Hepatocyte (in vitro differentiated cells): ENCODE measurements at regions not wholly inside any gene's neighbourhood (a gene's known extent, or its start where the extent isn't known, plus 50 kb on each side); places are given as distances from the start of the nearest gene placed in this dataset.

Experiments used
- EZH2 ChIP-seq: fragments of 200-600 bp; sonication (generic); IDR thresholded peaks from 2 replicates; pipeline ENCODE4 v1.6.1; 2016; ENCODE audit warnings: antibody characterized with exemption, mild to moderate bottlenecking, borderline replicate concordance
- EZH2phosphoT487 ChIP-seq: fragments of 200-600 bp; sonication (generic); IDR thresholded peaks from one replicate; pipeline ENCODE4 v1.6.1; 2018; ENCODE audit warnings: antibody characterized with exemption, mild to moderate bottlenecking, low read depth, moderate library complexity; ENCODE audit not compliant: unreplicated experiment, severe bottlenecking
- TF ChIP-seq, protein P1 (sequence below): fragments of 200-600 bp; sonication (generic); IDR thresholded peaks from 2 replicates; pipeline ENCODE4 v1.5.1; 2016; ENCODE audit warnings: antibody characterized with exemption, mild to moderate bottlenecking; ENCODE audit not compliant: poor library complexity

- no peak for TF ChIP-seq EZH2
- TF ChIP-seq, protein P1, sequence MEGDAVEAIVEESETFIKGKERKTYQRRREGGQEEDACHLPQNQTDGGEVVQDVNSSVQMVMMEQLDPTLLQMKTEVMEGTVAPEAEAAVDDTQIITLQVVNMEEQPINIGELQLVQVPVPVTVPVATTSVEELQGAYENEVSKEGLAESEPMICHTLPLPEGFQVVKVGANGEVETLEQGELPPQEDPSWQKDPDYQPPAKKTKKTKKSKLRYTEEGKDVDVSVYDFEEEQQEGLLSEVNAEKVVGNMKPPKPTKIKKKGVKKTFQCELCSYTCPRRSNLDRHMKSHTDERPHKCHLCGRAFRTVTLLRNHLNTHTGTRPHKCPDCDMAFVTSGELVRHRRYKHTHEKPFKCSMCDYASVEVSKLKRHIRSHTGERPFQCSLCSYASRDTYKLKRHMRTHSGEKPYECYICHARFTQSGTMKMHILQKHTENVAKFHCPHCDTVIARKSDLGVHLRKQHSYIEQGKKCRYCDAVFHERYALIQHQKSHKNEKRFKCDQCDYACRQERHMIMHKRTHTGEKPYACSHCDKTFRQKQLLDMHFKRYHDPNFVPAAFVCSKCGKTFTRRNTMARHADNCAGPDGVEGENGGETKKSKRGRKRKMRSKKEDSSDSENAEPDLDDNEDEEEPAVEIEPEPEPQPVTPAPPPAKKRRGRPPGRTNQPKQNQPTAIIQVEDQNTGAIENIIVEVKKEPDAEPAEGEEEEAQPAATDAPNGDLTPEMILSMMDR, result no peak
- TF ChIP-seq EZH2phosphoT487, result no peak
Observed at GRCh38 chr3:178381555-178381954, 154.7 kb upstream of the KCNMB2 start.
